ENCODE measurements at regions not wholly inside any gene's neighbourhood (a gene's known extent, or its start where the extent isn't known, plus 50 kb on each side); places are given as distances from the start of the nearest gene placed in this dataset.

- DNase-seq: no peak
- no peaks in the 10 kb centered on the region for H4K20me1 ChIP-seq (ENCODE audit: insufficient read depth, low read length)
Measured at GRCh38 chr14:86780876-86781510, 1212.0 kb downstream of the GALC start.

GRCh38 chr14:86780461-86780860 lies 1212.5 kb downstream of the GALC start:
- Histone ChIP-seq H3F3A (ENCODE audit: insufficient read depth, low read length) (no peaks in the 10 kb centered on the region), H3K36me3 (replicated peaks; ENCODE audit: insufficient read depth, low read length) (no peaks in the 10 kb centered on the region), H3K4me3 (ENCODE audit: low read length) (no peak overlapping the region), H2AFZ (ENCODE audit: low read length) (no peak overlapping the region), H3K4me2 (ENCODE audit: low read depth, low read length) (no peak overlapping the region), H3K9ac (ENCODE audit: low read length) (no peak overlapping the region), H3K9me2 (replicated peaks; ENCODE audit: insufficient read depth, low read length) (no peaks in the 10 kb centered on the region), H3K79me2 (ENCODE audit: low read length) (no peaks in the 10 kb centered on the region), H3K4me1 (ENCODE audit: low read length) (no peaks in the 10 kb centered on the region), H4K20me1 (ENCODE audit: insufficient read depth, low read length) (no peaks in the 10 kb centered on the region), H3K27me3 (replicated peaks; ENCODE audit: insufficient read depth, low read length) (no peaks in the 10 kb centered on the region), H3K9me3 (replicated peaks; ENCODE audit: insufficient read depth, low read length) (no peaks in the 10 kb centered on the region), H3K27ac (ENCODE audit: low read length) (no peak overlapping the region)
- no peak for TF ChIP-seq CTCF (IDR thresholded peaks at IDR 0.05; ENCODE audit: low read length)
- TF ChIP-seq EZH2phosphoT487 (IDR thresholded peaks at IDR 0.05; ENCODE audit: low read length): no peak
- no peak for TF ChIP-seq EZH2 (optimal IDR thresholded peaks at IDR 0.05; ENCODE audit: low read depth, low read length)
- no peak for DNase-seq

More at GRCh38 chr14:86780876-86781510, 1212.0 kb downstream of the GALC start:
- Histone ChIP-seq H3K79me2 (ENCODE audit: low read length) (no peaks in the 10 kb centered on the region), H3K4me2 (ENCODE audit: low read depth, low read length) (no peak overlapping the region), H3K9ac (ENCODE audit: low read length) (no peak overlapping the region), H3K4me3 (ENCODE audit: low read length) (no peak overlapping the region), H3F3A (ENCODE audit: insufficient read depth, low read length) (no peaks in the 10 kb centered on the region), H3K27ac (ENCODE audit: low read length) (no peak overlapping the region), H3K27me3 (replicated peaks; ENCODE audit: insufficient read depth, low read length) (no peaks in the 10 kb centered on the region), H3K36me3 (replicated peaks; ENCODE audit: insufficient read depth, low read length) (no peaks in the 10 kb centered on the region), H2AFZ (ENCODE audit: low read length) (no peak overlapping the region), H3K9me2 (replicated peaks; ENCODE audit: insufficient read depth, low read length) (no peaks in the 10 kb centered on the region), H3K9me3 (replicated peaks; ENCODE audit: insufficient read depth, low read length) (no peaks in the 10 kb centered on the region), H3K4me1 (ENCODE audit: low read length) (no peaks in the 10 kb centered on the region)
- no peak for TF ChIP-seq EZH2 (optimal IDR thresholded peaks at IDR 0.05; ENCODE audit: low read depth, low read length)
- TF ChIP-seq CTCF (IDR thresholded peaks at IDR 0.05; ENCODE audit: low read length): no peak
- TF ChIP-seq EZH2phosphoT487 (IDR thresholded peaks at IDR 0.05; ENCODE audit: low read length): no peak

GRCh38 chr14:86779416-86779815 lies 1213.6 kb downstream of the GALC start:
- no peaks in the 10 kb centered on the region for H3K4me1 ChIP-seq (ENCODE audit: low read length)
- no peak overlapping the region for H3K27ac ChIP-seq (ENCODE audit: low read length)
- H3K9me3 ChIP-seq (replicated peaks; ENCODE audit: insufficient read depth, low read length): no peaks in the 10 kb centered on the region
- no peaks in the 10 kb centered on the region for H4K20me1 ChIP-seq (ENCODE audit: insufficient read depth, low read length)
- no peak for TF ChIP-seq CTCF (IDR thresholded peaks at IDR 0.05; ENCODE audit: low read length)
- TF ChIP-seq EZH2phosphoT487 (IDR thresholded peaks at IDR 0.05; ENCODE audit: low read length): no peak
- TF ChIP-seq EZH2 (optimal IDR thresholded peaks at IDR 0.05; ENCODE audit: low read depth, low read length): no peak
- no peak for DNase-seq
- no peak overlapping the region for H3K9ac ChIP-seq (ENCODE audit: low read length)
- no peak overlapping the region for H3K4me3 ChIP-seq (ENCODE audit: low read length)
- no peaks in the 10 kb centered on the region for H3K79me2 ChIP-seq (ENCODE audit: low read length)
- H3K9me2 ChIP-seq (replicated peaks; ENCODE audit: insufficient read depth, low read length): no peaks in the 10 kb centered on the region
- no peaks in the 10 kb centered on the region for H3K27me3 ChIP-seq (replicated peaks; ENCODE audit: insufficient read depth, low read length)
- no peak overlapping the region for H2AFZ ChIP-seq (ENCODE audit: low read length)
- no peaks in the 10 kb centered on the region for H3F3A ChIP-seq (ENCODE audit: insufficient read depth, low read length)
- H3K4me2 ChIP-seq (ENCODE audit: low read depth, low read length): no peak overlapping the region
- no peaks in the 10 kb centered on the region for H3K36me3 ChIP-seq (replicated peaks; ENCODE audit: insufficient read depth, low read length)
